Endothelial cell of umbilical vein (primary cell): ENCODE measurements at regions not wholly inside any gene's neighbourhood (a gene's known extent, or its start where the extent isn't known, plus 50 kb on each side); places are given as distances from the start of the nearest gene placed in this dataset.

ENCODE experiments used
- BruUV-seq: library from RNA; stranded (reverse); fragments of 400-500 nt; replicated peaks from 2 replicates; lab custom pipeline; 2021; lab: Mats Ljungman, UMichigan
- CTCF ChIA-PET: fragments of 300-600, 350-600 bp; sonication (Branson Sonifier 250); formaldehyde crosslinking; loops from one replicate; lab custom pipeline; 2021; ENCODE audit warnings: antibody characterized with exemption, inconsistent platforms; lab: Charles Lee
- POLR2A ChIA-PET: fragments of 300-600, 350-600 bp; sonication (Branson Sonifier 250); formaldehyde crosslinking; loops from one replicate; lab custom pipeline; 2021; ENCODE audit warnings: antibody characterized with exemption, inconsistent platforms; lab: Charles Lee
- DNase-seq: peaks from one replicate; pipeline ENCODE4 v3.0.0-alpha.2; 2011; ENCODE audit warnings: low read depth, low spot score
- FAIRE-seq: peaks from 2 replicates; lab custom pipeline; 2011; peaks lifted over from hg19 to GRCh38; lab: Jason Lieb, UNC
- H2AFZ ChIP-seq: 2 replicates; pipeline ENCODE4 v1.6.0; 2012; ENCODE audit warnings: low read depth, low read length, control low read depth, inconsistent platforms
- H3K27ac ChIP-seq: 2 replicates; pipeline ENCODE4 v1.5.1; 2011; ENCODE audit warnings: low read depth, mild to moderate bottlenecking, control low read depth, low read length, moderate library complexity; ENCODE audit not compliant: insufficient read depth
- H3K27me3 ChIP-seq, 2 experiments: 2 replicates each; pipeline versions ENCODE4 v1.6.0 to v1.6.1; 2011; ENCODE audit warnings: low read length in 2 of 2, mixed read lengths in 1 of 2; ENCODE audit not compliant: control insufficient read depth in 2 of 2, insufficient read depth in 2 of 2
- H3K36me3 ChIP-seq, 2 experiments: 2 replicates in 1 of 2; 3 replicates in 1 of 2; pipeline ENCODE4 v1.5.1; 2011; ENCODE audit warnings: low read length in 2 of 2, mild to moderate bottlenecking in 1 of 2, moderate library complexity in 1 of 2; ENCODE audit not compliant: control insufficient read depth in 2 of 2, insufficient read depth in 2 of 2; ENCODE audit errors: extremely low read depth in 1 of 2
- H3K4me1 ChIP-seq: 3 replicates; pipeline ENCODE4 v1.5.1; 2011; ENCODE audit warnings: mild to moderate bottlenecking, low read length; ENCODE audit not compliant: control insufficient read depth, insufficient read depth; ENCODE audit errors: extremely low read depth
- H3K4me2 ChIP-seq: 2 replicates; pipeline ENCODE4 v1.6.1; 2011; ENCODE audit warnings: low read length, control low read depth, mixed read lengths; ENCODE audit not compliant: insufficient read depth
- H3K4me3 ChIP-seq, 3 experiments: fragments of 200-600 bp in 1 of 3; sonication (generic), shearing (Covaris generic) in 1 of 3; replicated peaks in 1 of 3; 2 replicates each; pipeline ENCODE4 v1.5.1; 2011 to 2016; ENCODE audit warnings: control low read depth in 3 of 3, low read length in 3 of 3, mild to moderate bottlenecking in 2 of 3, inconsistent platforms in 1 of 3, low read depth in 1 of 3, moderate library complexity in 1 of 3; ENCODE audit not compliant: insufficient read depth in 1 of 3
- H3K79me2 ChIP-seq: 2 replicates; pipeline ENCODE4 v1.6.0; 2012; ENCODE audit warnings: low read length, inconsistent platforms; ENCODE audit not compliant: control insufficient read depth, insufficient read depth
- H3K9ac ChIP-seq: replicated peaks from 2 replicates; pipeline ENCODE3; 2011; ENCODE audit warnings: low read length, control low read depth; ENCODE audit not compliant: insufficient read depth; ENCODE audit errors: extremely low read depth
- H3K9me1 ChIP-seq: replicated peaks from 3 replicates; pipeline ENCODE4 v1.6.0; 2011; ENCODE audit warnings: mild to moderate bottlenecking, low read length; ENCODE audit not compliant: control insufficient read depth, insufficient read depth; ENCODE audit errors: extremely low read depth
- H3K9me3 ChIP-seq: replicated peaks from 2 replicates; pipeline ENCODE4 v1.5.1; 2012; ENCODE audit warnings: low read length, inconsistent platforms; ENCODE audit not compliant: control insufficient read depth, insufficient read depth
- H4K20me1 ChIP-seq: replicated peaks from 2 replicates; pipeline ENCODE3; 2011; ENCODE audit warnings: mild to moderate bottlenecking, low read length; ENCODE audit not compliant: control insufficient read depth, insufficient read depth; ENCODE audit errors: extremely low read depth
- EZH2 ChIP-seq: IDR thresholded peaks from 2 replicates; pipeline ENCODE4 v1.6.1; 2012; ENCODE audit warnings: borderline replicate concordance, low read depth, mild to moderate bottlenecking, moderate library complexity, low read length, inconsistent platforms; ENCODE audit not compliant: severe bottlenecking
- FOS ChIP-seq: IDR thresholded peaks from 2 replicates; pipeline ENCODE4 v1.6.1; 2011; ENCODE audit warnings: mild to moderate bottlenecking, low read length, moderate library complexity, borderline replicate concordance; ENCODE audit not compliant: insufficient read depth
- GATA2 ChIP-seq: IDR thresholded peaks from 2 replicates; pipeline ENCODE4 v1.7.0; 2011; ENCODE audit warnings: low read depth, mild to moderate bottlenecking, moderate library complexity, mixed read lengths, low read length; ENCODE audit not compliant: insufficient read length, insufficient read depth
- JUN ChIP-seq: IDR thresholded peaks from 2 replicates; pipeline ENCODE4 v1.6.1; 2011; ENCODE audit warnings: borderline replicate concordance, low read depth; ENCODE audit not compliant: insufficient read length, insufficient read depth
- MYC ChIP-seq: IDR thresholded peaks from one replicate; pipeline ENCODE4 v1.6.1; 2011; ENCODE audit warnings: mild to moderate bottlenecking, low read depth, low read length
- POLR2A ChIP-seq: IDR thresholded peaks from 2 replicates; pipeline ENCODE4 v1.6.1; 2012; ENCODE audit warnings: low read depth, mild to moderate bottlenecking, control low read depth, low read length
- POLR2AphosphoS5 ChIP-seq: IDR thresholded peaks from 2 replicates; pipeline ENCODE4 v1.6.1; 2012; ENCODE audit warnings: low read depth, mild to moderate bottlenecking, control low read depth, low read length, moderate library complexity; ENCODE audit not compliant: insufficient read depth
- dilution Hi-C: fragments of 300-500 bp; cut with MboI; formaldehyde crosslinking; loops from one replicate; pipeline ENCODE4 v1.15.0; 2019; ENCODE audit warnings: low sequenced_read_pairs; ENCODE audit not compliant: extremely low pct_ligation_motif_present
- intact Hi-C: fragments of 100-400 bp; cut with micrococcal nuclease; formaldehyde crosslinking; loops from one replicate; pipeline ENCODE4 v1.10.0; 2022
- TF ChIP-seq, protein P1 (sequence below): IDR thresholded peaks from 2 replicates; pipeline ENCODE4 v1.6.1; 2011; ENCODE audit not compliant: insufficient read depth, insufficient read length
- TF ChIP-seq, protein P2 (sequence below), 2 donors: IDR thresholded peaks; 1 replicate in 1 of 2; 2 replicates in 1 of 2; pipeline ENCODE4 v1.5.1; 2011; ENCODE audit warnings: low read length in 2 of 2, mild to moderate bottlenecking in 2 of 2, moderate library complexity in 2 of 2, control low read depth in 1 of 2, inconsistent platforms in 1 of 2, low read depth in 1 of 2; ENCODE audit not compliant: insufficient read depth in 1 of 2; ENCODE audit errors: extremely low read depth in 1 of 2

DNA sequence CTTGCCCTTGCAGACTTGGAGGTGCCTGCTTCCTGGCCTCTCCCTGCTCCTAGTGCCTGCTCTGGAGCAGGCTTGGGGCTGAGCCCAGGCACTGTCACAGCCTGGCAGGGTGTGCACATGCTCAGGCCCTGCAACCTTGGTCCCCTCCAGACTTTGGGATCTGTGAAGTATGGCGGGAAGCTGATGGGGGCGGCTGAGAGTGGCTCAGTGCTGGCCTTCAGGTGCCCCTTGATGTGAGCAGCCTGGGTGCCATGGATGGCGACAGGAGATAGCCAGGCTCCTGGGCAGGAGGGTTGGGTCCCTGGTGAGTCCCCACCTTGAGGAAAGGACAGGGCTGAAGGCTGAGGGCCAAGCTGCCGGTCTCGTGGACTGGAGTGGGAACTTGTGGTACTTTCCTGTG is 700.4 kb upstream of the KCND2 start:
- dilution Hi-C loops, result no loop called here
- no peak for DNase-seq
- CTCF ChIA-PET, result interaction anchor here (1.2 kb wide), 2 partner anchors 9 to 983 kb away, joined by 5 read pairs; no protein-coding TSS in a partner anchor
- TF ChIP-seq FOS (no peak), EZH2 (no peak), JUN (no peak), MYC (no peak), GATA2 (no peak), POLR2A (no peak), POLR2AphosphoS5 (no peak)
- TF ChIP-seq, protein P1, sequence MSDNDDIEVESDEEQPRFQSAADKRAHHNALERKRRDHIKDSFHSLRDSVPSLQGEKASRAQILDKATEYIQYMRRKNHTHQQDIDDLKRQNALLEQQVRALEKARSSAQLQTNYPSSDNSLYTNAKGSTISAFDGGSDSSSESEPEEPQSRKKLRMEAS, result no peak
- TF ChIP-seq, protein P2, sequence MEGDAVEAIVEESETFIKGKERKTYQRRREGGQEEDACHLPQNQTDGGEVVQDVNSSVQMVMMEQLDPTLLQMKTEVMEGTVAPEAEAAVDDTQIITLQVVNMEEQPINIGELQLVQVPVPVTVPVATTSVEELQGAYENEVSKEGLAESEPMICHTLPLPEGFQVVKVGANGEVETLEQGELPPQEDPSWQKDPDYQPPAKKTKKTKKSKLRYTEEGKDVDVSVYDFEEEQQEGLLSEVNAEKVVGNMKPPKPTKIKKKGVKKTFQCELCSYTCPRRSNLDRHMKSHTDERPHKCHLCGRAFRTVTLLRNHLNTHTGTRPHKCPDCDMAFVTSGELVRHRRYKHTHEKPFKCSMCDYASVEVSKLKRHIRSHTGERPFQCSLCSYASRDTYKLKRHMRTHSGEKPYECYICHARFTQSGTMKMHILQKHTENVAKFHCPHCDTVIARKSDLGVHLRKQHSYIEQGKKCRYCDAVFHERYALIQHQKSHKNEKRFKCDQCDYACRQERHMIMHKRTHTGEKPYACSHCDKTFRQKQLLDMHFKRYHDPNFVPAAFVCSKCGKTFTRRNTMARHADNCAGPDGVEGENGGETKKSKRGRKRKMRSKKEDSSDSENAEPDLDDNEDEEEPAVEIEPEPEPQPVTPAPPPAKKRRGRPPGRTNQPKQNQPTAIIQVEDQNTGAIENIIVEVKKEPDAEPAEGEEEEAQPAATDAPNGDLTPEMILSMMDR (IDR thresholded peaks at IDR 0.05; ENCODE audit: extremely low read depth in 1 of 2, insufficient read depth in 1 of 2, low read depth in 1 of 2, low read length in 2 of 2), result no peak
- H2AFZ ChIP-seq, result no peak overlapping the region
- H3K4me1 ChIP-seq, result no peaks in the 10 kb centered on the region
- no peak overlapping the region for H3K9ac ChIP-seq
- no peaks in the 10 kb centered on the region for H3K36me3 ChIP-seq
- no peaks in the 10 kb centered on the region for H3K27me3 ChIP-seq
- no TSS peak for BruUV-seq
- no peaks in the 10 kb centered on the region for H3K9me1 ChIP-seq
- FAIRE-seq, result no peak
- no peaks in the 10 kb centered on the region for H3K79me2 ChIP-seq
- no peak overlapping the region for H3K4me2 ChIP-seq
- POLR2A ChIA-PET, result no interaction called here
- H4K20me1 ChIP-seq, result no peaks in the 10 kb centered on the region
- no peaks in the 10 kb centered on the region for H3K9me3 ChIP-seq
- intact Hi-C loops, result no loop called here
- no peak overlapping the region for H3K4me3 ChIP-seq
- H3K27ac ChIP-seq, result no peak overlapping the region
